Uterus (tissue), 2 donors: ENCODE measurements at regions not wholly inside any gene's neighbourhood (a gene's known extent, or its start where the extent isn't known, plus 50 kb on each side); places are given as distances from the start of the nearest gene placed in this dataset.

Experiments
- CTCF ChIP-seq, 4 experiments: fragments of 200-600 bp in 2 of 4; fragments of 450-650 bp in 2 of 4; sonication (generic) in 2 of 4; IDR thresholded peaks; one replicate each; pipeline ENCODE4 v1.5.1; 2016 to 2019; ENCODE audit warnings: antibody characterized with exemption in 4 of 4, mild to moderate bottlenecking in 2 of 4, moderate library complexity in 1 of 4
- POLR2A ChIP-seq, 2 donors: fragments of 450-650 bp; IDR thresholded peaks; one replicate each; pipeline ENCODE4 v1.6.1; 2016; ENCODE audit warnings: antibody characterized with exemption in 2 of 2, mild to moderate bottlenecking in 1 of 2, moderate library complexity in 1 of 2

- TF ChIP-seq POLR2A (IDR thresholded peaks at IDR 0.05) (no peak), CTCF (IDR thresholded peaks at IDR 0.05) (no peak)
Measured at GRCh38 chr7:68185631-68186456, 1189.2 kb downstream of the TYW1 start.
